Neural crest cell (in vitro differentiated cells): ENCODE measurements at regions not wholly inside any gene's neighbourhood (a gene's known extent, or its start where the extent isn't known, plus 50 kb on each side); places are given as distances from the start of the nearest gene placed in this dataset.

Source experiments
- DNase-seq: peaks from one replicate; pipeline ENCODE4 v3.0.0; 2021; ENCODE audit warnings: low read depth, mixed read lengths, low spot score
- H3K27ac Mint-ChIP-seq: one replicate; pipeline ENCODE4 v1.8.0; 2021; ENCODE audit warnings: mild to moderate bottlenecking, mixed read lengths; ENCODE audit not compliant: unreplicated experiment
- H3K27me3 Mint-ChIP-seq: 2 replicates; pipeline ENCODE4 v1.8.0; 2021; ENCODE audit warnings: low read depth, mild to moderate bottlenecking, mixed read lengths
- H3K36me3 Mint-ChIP-seq: 2 replicates; pipeline ENCODE4 v1.8.0; 2021; ENCODE audit warnings: low read depth, mild to moderate bottlenecking, mixed read lengths
- H3K4me1 Mint-ChIP-seq: 2 replicates; pipeline ENCODE4 v1.8.0; 2021; ENCODE audit warnings: mixed read lengths
- H3K4me3 Mint-ChIP-seq: one replicate; pipeline ENCODE4 v1.8.0; 2021; ENCODE audit warnings: mild to moderate bottlenecking, mixed read lengths
- H3K9me3 Mint-ChIP-seq: 2 replicates; pipeline ENCODE4 v1.8.0; 2021; ENCODE audit warnings: mixed read lengths
- CTCF ChIP-seq: fragments of 200-600 bp; sonication (generic); conservative IDR thresholded peaks from 2 replicates; pipeline ENCODE4 v1.5.0; 2021; ENCODE audit warnings: antibody characterized with exemption, mild to moderate bottlenecking

DNA sequence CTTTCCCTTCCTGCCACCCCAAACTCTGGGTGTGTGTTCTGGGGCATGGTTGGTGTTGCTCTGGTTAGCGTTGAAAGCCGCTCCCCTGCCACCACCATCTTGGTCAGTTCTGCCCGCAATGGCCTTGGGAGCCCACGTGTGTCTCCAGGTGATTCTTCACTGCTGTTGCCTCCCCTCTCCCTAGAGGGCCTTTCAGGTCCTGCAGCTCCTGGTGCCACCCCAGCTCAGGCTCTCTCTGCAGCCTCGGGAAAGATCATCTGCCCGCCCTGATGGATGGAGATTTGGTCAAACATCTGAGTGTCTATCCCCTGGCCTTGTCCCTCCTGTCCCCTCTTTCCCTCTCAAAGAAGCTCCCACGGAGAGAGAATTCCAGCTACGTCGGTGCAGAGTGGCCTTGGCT, 241.3 kb downstream of the RBFOX3 start:
- DNase-seq: no peak
- Mint-ChIP-seq H3K27me3 (peaks cover 42% of the 10 kb centered on the region), H3K4me3 (no peak overlapping the region), H3K27ac (no peak overlapping the region), H3K9me3 (no peaks in the 10 kb centered on the region), H3K36me3 (no peaks in the 10 kb centered on the region), H3K4me1 (no peaks in the 10 kb centered on the region)
- no peak for TF ChIP-seq CTCF

GRCh38 chr17:79369001-79369400, 241.8 kb downstream of the RBFOX3 start:
- no peak for DNase-seq
- TF ChIP-seq CTCF: no peak
- Mint-ChIP-seq H3K27ac (no peak overlapping the region), H3K4me3 (no peak overlapping the region), H3K27me3 (peaks cover 42% of the 10 kb centered on the region), H3K4me1 (no peaks in the 10 kb centered on the region), H3K36me3 (no peaks in the 10 kb centered on the region), H3K9me3 (no peaks in the 10 kb centered on the region)

- Mint-ChIP-seq H3K9me3 (no peaks in the 10 kb centered on the region), H3K4me3 (no peak overlapping the region), H3K27ac (no peak overlapping the region), H3K36me3 (no peaks in the 10 kb centered on the region), H3K27me3 (peaks cover 42% of the 10 kb centered on the region), H3K4me1 (no peaks in the 10 kb centered on the region)
- DNase-seq: no peak
- TF ChIP-seq CTCF: no peak
Measured at GRCh38 chr17:79368521-79368920, 242.3 kb downstream of the RBFOX3 start.

DNA sequence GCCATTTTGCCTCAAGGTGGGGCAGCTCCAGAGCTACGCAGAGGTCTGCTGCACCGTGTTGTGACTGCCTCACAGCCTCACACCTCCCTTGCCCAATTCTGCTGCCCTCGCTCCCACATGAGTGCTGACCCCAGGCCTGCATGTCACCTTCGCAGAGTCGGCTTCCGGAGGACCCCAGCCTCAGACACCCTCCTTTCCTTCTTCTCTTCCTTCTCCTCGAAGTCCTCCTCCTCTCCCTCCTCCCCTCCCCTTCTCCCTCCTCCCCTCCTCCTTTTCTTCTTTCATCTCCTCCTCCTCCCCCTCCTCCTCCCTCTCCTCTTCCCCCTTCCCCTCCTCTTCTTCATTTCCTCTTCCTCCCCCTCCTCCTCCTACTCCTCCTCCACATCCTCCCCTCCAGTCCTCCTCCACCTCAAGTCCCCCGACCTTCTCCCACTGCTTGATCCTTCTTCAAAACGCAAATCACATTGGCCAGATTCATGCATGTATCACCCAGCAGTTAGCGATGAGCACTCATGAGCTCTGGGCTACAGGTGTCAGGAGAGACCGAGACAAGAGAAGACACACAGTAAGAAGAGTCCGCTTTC, 243.8 kb downstream of the RBFOX3 start:
- H3K4me3 Mint-ChIP-seq: no peak overlapping the region
- H3K4me1 Mint-ChIP-seq: no peaks in the 10 kb centered on the region
- no peak for DNase-seq
- H3K36me3 Mint-ChIP-seq: no peaks in the 10 kb centered on the region
- H3K27me3 Mint-ChIP-seq: peaks cover 43% of the 10 kb centered on the region
- H3K9me3 Mint-ChIP-seq: no peaks in the 10 kb centered on the region
- TF ChIP-seq CTCF: no peak
- no peak overlapping the region for H3K27ac Mint-ChIP-seq

DNA sequence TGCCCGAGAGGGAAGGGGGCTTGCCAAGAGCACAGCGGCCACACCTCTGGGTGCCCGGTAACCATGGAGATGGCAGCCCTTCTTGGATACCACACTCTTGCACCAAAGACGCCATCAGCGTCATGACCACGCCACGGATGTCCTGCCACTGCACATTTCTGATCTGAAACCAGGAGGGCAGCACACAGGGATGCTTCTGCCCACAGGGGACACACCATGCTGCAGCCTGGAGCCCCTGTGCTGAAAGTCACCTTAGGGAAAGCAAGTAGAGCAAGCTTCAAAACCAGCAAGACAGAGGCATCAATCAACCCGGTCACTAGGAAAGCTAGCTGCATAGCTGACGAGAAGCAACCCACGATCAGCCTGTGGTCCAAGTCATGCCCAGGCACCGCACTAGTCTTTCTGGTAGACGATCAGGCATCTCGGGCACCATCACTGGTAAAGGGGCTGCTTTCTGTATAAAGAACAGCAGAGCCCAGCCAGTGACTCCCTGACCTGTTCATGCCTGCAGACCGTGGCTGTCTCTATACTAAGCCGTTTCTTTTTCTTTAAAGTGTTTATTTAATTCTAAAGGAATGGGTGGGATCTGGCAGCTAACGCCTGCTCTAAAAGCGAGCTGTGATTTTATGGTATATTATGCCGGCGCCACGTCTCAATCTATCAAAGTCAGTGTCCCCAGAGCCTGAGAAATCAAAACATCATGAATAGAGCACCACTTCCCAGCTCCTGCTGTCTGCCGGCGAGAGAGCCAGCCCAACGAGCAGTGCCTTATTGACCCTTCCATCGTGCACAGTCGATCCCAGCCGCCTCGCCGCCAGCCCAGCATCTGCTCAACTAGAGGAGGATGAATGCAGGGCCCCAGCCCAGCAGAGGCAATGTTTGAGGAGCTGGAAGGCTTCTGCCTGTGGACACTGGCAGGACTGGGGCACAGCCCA, 244.7 kb downstream of the RBFOX3 start:
- H3K27me3 Mint-ChIP-seq: peaks cover 48% of the 10 kb centered on the region
- H3K36me3 Mint-ChIP-seq: no peaks in the 10 kb centered on the region
- H3K9me3 Mint-ChIP-seq: no peaks in the 10 kb centered on the region
- H3K4me1 Mint-ChIP-seq: no peaks in the 10 kb centered on the region
- no peak overlapping the region for H3K4me3 Mint-ChIP-seq
- TF ChIP-seq CTCF: no peak
- DNase-seq: no peak
- no peak overlapping the region for H3K27ac Mint-ChIP-seq
